GM20000 (cell line): ENCODE measurements at regions not wholly inside any gene's neighbourhood (a gene's known extent, or its start where the extent isn't known, plus 50 kb on each side); places are given as distances from the start of the nearest gene placed in this dataset.

Experiments used
- DNase-seq: peaks from one replicate; pipeline ENCODE4 v3.0.0; 2012; ENCODE audit warnings: low spot score
- TF ChIP-seq, protein P1 (sequence below): IDR thresholded peaks from 2 replicates; pipeline ENCODE4 v1.5.1; 2012; ENCODE audit warnings: mild to moderate bottlenecking, control low read depth; ENCODE audit errors: extremely low read depth, missing control alignments

DNA sequence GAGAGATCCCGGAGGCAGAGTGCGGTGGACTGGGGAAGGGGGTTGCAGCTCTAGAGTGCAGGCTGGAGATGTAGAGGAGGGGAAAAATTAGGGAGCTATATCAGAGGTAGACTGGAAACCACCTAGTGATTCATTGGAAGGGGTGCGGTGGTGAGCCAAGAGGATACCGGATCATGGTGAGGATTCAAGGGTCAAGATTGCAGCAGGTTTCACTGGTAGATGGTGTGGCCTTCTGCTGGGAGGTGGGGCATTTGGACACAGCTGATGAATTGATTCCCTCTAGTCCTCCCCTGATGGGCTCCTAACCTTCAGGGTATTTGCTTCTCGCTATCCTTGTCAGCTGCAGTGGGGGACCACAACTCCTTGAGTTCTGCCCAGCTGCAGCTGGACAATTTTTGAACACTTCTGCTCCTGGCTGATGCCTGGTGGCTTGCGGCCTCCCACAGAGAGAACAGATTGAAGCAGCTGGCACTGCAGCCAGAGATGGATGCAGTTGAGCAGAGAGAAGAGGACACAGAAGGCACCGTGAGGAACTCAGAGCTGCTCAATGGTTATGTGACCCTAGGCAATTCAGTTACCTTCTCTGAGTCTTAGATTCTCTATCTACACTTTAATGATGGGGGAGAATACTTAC lies 134.4 kb upstream of the ABCA1 start:
- TF ChIP-seq, protein P1, sequence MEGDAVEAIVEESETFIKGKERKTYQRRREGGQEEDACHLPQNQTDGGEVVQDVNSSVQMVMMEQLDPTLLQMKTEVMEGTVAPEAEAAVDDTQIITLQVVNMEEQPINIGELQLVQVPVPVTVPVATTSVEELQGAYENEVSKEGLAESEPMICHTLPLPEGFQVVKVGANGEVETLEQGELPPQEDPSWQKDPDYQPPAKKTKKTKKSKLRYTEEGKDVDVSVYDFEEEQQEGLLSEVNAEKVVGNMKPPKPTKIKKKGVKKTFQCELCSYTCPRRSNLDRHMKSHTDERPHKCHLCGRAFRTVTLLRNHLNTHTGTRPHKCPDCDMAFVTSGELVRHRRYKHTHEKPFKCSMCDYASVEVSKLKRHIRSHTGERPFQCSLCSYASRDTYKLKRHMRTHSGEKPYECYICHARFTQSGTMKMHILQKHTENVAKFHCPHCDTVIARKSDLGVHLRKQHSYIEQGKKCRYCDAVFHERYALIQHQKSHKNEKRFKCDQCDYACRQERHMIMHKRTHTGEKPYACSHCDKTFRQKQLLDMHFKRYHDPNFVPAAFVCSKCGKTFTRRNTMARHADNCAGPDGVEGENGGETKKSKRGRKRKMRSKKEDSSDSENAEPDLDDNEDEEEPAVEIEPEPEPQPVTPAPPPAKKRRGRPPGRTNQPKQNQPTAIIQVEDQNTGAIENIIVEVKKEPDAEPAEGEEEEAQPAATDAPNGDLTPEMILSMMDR, result no peak
- DNase-seq, result no peak

DNA sequence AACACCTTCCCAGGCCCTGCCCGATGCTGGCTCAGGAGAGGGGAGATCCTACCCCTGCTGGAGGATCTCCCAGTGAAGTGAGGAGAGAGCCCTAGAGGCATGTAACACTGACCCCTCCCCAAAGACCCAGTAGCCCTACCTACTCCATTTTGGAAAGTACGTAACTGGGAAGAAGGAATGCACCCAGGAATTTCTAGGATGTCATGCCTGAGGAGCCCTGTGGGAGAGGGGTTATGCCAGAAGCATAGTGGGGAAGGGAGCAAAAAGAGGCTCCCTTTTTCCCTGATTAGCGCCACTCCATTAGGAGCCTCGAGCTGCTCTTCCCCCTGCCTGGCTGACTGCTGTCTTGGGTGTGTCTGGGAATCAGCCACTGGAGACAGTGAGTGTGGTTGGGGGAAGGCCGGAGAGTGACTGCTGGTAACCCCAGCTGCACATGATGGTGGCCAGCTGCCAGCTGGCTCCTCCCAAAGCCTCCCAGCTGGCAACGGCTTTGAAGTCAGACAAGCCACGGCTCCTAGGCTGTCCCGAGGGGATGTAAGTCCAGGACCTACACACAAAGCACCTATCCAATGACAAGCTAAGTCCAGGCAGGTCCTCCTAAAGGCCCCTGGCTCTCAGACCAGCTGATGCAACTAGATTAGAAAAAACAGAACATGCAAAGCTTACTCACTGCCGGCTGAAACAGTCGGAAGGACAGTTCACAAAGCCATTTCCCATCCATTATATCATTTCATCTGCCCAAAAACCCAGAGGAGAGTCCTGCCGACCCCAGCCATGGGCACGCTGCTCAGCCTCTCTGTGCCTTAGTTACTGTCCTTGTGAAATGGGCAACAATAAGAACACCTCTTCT lies 136.5 kb upstream of the ABCA1 start:
- TF ChIP-seq, protein P1, result no peak

GRCh38 chr9:105065098-105066088 lies 137.4 kb upstream of the ABCA1 start:
- TF ChIP-seq, protein P1, result no peak
- no peak for DNase-seq

More for the DNA sequence above, 136.5 kb upstream of the ABCA1 start:
- DNase-seq, result no peak

DNA sequence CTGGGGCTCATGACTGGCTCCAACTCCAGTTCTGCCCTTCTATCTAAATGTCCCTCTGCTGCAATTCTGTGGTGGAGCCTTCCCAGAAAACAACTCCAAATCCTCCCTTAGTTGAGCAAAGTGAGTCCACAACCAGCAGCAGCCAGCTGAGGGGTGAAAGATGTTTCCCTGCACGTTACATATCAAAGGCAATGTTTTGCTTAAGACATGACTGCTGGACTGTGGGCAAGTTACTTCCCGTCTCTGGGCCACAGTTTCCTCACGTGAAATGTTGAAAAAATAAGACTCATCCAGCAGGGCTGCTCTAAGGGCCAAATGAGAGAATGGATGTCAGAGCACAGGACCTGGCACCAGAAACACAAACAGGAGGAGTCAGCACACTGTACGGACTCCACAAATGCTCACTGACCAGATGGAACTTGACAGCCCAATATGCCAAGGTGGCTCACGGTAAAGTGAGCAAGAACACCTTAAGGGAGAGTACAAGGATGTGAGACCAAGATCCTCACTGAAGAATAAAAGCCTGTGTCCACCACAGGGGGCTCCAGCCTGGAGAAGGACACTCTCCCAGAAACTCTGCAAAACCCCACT lies 138.4 kb upstream of the ABCA1 start:
- no peak for DNase-seq
- TF ChIP-seq, protein P1, result no peak

GRCh38 chr9:105067895-105068580 lies 140.1 kb upstream of the ABCA1 start:
- TF ChIP-seq, protein P1, result no peak
- DNase-seq, result no peak

- TF ChIP-seq, protein P1, result no peak
- DNase-seq, result no peak
Measured at GRCh38 chr9:105069285-105069684, 141.3 kb upstream of the ABCA1 start.
